ENCODE measurements at regions not wholly inside any gene's neighbourhood (a gene's known extent, or its start where the extent isn't known, plus 50 kb on each side); places are given as distances from the start of the nearest gene placed in this dataset.

GRCh38 chr12:124188561-124189405 lies 106.1 kb upstream of the RFLNA start:
- no peak for DNase-seq (ENCODE audit: low spot score)

GRCh38 chr12:124190312-124191023 lies 104.4 kb upstream of the RFLNA start:
- no peak for DNase-seq (ENCODE audit: low spot score)

- peak; percentile 36 for DNase-seq (ENCODE audit: low spot score)
Measured at GRCh38 chr12:124191024-124191359, 103.9 kb upstream of the RFLNA start.

- DNase-seq (ENCODE audit: low spot score) = no peak
Measured at GRCh38 chr12:124191966-124192365, 102.9 kb upstream of the RFLNA start.

GRCh38 chr12:124194264-124194892 lies 100.5 kb upstream of the RFLNA start:
- no peak for DNase-seq (ENCODE audit: low spot score)

- no peak for DNase-seq (ENCODE audit: low spot score)
Measured at GRCh38 chr12:124194893-124195566, 99.9 kb upstream of the RFLNA start.

- DNase-seq (ENCODE audit: low spot score) = no peak
Measured at GRCh38 chr12:124195567-124195942, 99.3 kb upstream of the RFLNA start.

GRCh38 chr12:124196236-124196635 lies 98.7 kb upstream of the RFLNA start:
- no peak for DNase-seq (ENCODE audit: low spot score)

- no peak for DNase-seq (ENCODE audit: low spot score)
Measured at GRCh38 chr12:124201248-124201647, 93.6 kb upstream of the RFLNA start.

- no peak for DNase-seq (ENCODE audit: low spot score)
Measured at GRCh38 chr12:124203176-124203575, 91.7 kb upstream of the RFLNA start.

- DNase-seq (ENCODE audit: low spot score) = no peak
Measured at GRCh38 chr12:124205405-124205804, 89.5 kb upstream of the RFLNA start.

- DNase-seq (ENCODE audit: low spot score) = no peak
Measured at GRCh38 chr12:124207049-124207448, 87.8 kb upstream of the RFLNA start.

GRCh38 chr12:124207617-124208016 lies 87.3 kb upstream of the RFLNA start:
- no peak for DNase-seq (ENCODE audit: low spot score)

GRCh38 chr12:124208489-124208888 lies 86.4 kb upstream of the RFLNA start:
- no peak for DNase-seq (ENCODE audit: low spot score)

GRCh38 chr12:124210991-124211577 lies 83.8 kb upstream of the RFLNA start:
- no peak for DNase-seq (ENCODE audit: low spot score)

- DNase-seq (ENCODE audit: low spot score) = no peak
Measured at GRCh38 chr12:124211753-124212152, 83.1 kb upstream of the RFLNA start.

GRCh38 chr12:124213666-124214347 lies 81.1 kb upstream of the RFLNA start:
- no peak for DNase-seq (ENCODE audit: low spot score)

- DNase-seq (ENCODE audit: low spot score) = no peak
Measured at GRCh38 chr12:124214574-124214973, 80.3 kb upstream of the RFLNA start.

- no peak for DNase-seq (ENCODE audit: low spot score)
Measured at GRCh38 chr12:124216966-124217365, 77.9 kb upstream of the RFLNA start.

- DNase-seq (ENCODE audit: low spot score) = no peak
Measured at GRCh38 chr12:124217508-124218242, 77.2 kb upstream of the RFLNA start.

- DNase-seq (ENCODE audit: low spot score) = no peak
Measured at GRCh38 chr12:124218243-124218560, 76.7 kb upstream of the RFLNA start.
